ENCODE measurements at regions not wholly inside any gene's neighbourhood (a gene's known extent, or its start where the extent isn't known, plus 50 kb on each side); places are given as distances from the start of the nearest gene placed in this dataset.

GRCh38 chr5:159764283-159765134 lies 151.8 kb upstream of the ADRA1B start:
- no peaks in the 10 kb centered on the region for H3K9me3 ChIP-seq (ENCODE audit: control insufficient read depth in 4 of 4, low read length in 3 of 4)
- no peaks in the 10 kb centered on the region for H3K4me1 ChIP-seq (ENCODE audit: control insufficient read depth in 4 of 4, insufficient read depth in 4 of 4, low read length in 3 of 4)
- no peak for TF ChIP-seq FOXA2 (IDR thresholded peaks at IDR 0.05)
- TF ChIP-seq MAX (IDR thresholded peaks at IDR 0.05) = no peak
- TF ChIP-seq ZBTB33 (IDR thresholded peaks at IDR 0.05) = no peak
- TF ChIP-seq TAF1 (conservative IDR thresholded peaks at IDR 0.05) = no peak
- TF ChIP-seq RXRA (IDR thresholded peaks at IDR 0.05) = peak; percentile 5 to 15
- TF ChIP-seq GABPA (IDR thresholded peaks at IDR 0.05 in 1 of 2, conservative IDR thresholded peaks at IDR 0.05 in 1 of 2) = no peak
- TF ChIP-seq JUND (IDR thresholded peaks at IDR 0.05) = no peak
- TF ChIP-seq YY1 (IDR thresholded peaks at IDR 0.05) = no peak
- TF ChIP-seq HNF4G (IDR thresholded peaks at IDR 0.05) = no peak
- TF ChIP-seq RAD21 (IDR thresholded peaks at IDR 0.05) = no peak
- TF ChIP-seq REST (IDR thresholded peaks at IDR 0.05) = no peak
- no peak for TF ChIP-seq CTCF (IDR thresholded peaks at IDR 0.05; ENCODE audit: low read depth, low read length, missing input control)
- peak; percentile 68 for TF ChIP-seq NR2F2 (IDR thresholded peaks at IDR 0.05)
- TF ChIP-seq FOXA1 (IDR thresholded peaks at IDR 0.05) = no peak
- TF ChIP-seq SP1 (IDR thresholded peaks at IDR 0.05) = no peak
- TF ChIP-seq EGR1 (IDR thresholded peaks at IDR 0.05; ENCODE audit: low read depth in 2 of 2) = no peak
- TF ChIP-seq HNF4A (conservative IDR thresholded peaks at IDR 0.05) = no peak
- no peaks in the 10 kb centered on the region for H3K27me3 ChIP-seq (ENCODE audit: control insufficient read depth in 4 of 4, insufficient read depth in 4 of 4, low read length in 3 of 4)
- no peak overlapping the region for H3K9ac ChIP-seq (ENCODE audit: low read depth in 1 of 2, low read length in 2 of 2)
- no peak overlapping the region for H3K4me3 ChIP-seq (ENCODE audit: low read depth in 1 of 3, low read length in 3 of 3)
- 46% methylated on average over 7 of the region's 7 CpGs for WGBS
- DNase-seq (ENCODE audit: low spot score) = no peak
- H3K27ac ChIP-seq (ENCODE audit: low read depth in 1 of 2, low read length in 2 of 2) = peak overlapping the region in 1 of 2 donors; percentile 29
- no peaks in the 10 kb centered on the region for H3K36me3 ChIP-seq (ENCODE audit: control insufficient read depth in 4 of 4, insufficient read depth in 3 of 4, low read depth in 1 of 4, low read length in 3 of 4)
